GM12892 (cell line): ENCODE measurements at regions not wholly inside any gene's neighbourhood (a gene's known extent, or its start where the extent isn't known, plus 50 kb on each side); places are given as distances from the start of the nearest gene placed in this dataset.

Source experiments
- POLR2A ChIP-seq: IDR thresholded peaks from 2 replicates; pipeline ENCODE4 v1.6.1; 2011; ENCODE audit warnings: low read depth, low read length, control low read depth
- POLR2AphosphoS5 ChIP-seq: IDR thresholded peaks from 2 replicates; pipeline ENCODE4 v1.6.1; 2011; ENCODE audit warnings: low read depth, low read length, control low read depth
- TAF1 ChIP-seq: IDR thresholded peaks from 2 replicates; pipeline ENCODE4 v1.6.1; 2011; ENCODE audit warnings: low read depth, mild to moderate bottlenecking, control low read depth, low read length, borderline replicate concordance

DNA sequence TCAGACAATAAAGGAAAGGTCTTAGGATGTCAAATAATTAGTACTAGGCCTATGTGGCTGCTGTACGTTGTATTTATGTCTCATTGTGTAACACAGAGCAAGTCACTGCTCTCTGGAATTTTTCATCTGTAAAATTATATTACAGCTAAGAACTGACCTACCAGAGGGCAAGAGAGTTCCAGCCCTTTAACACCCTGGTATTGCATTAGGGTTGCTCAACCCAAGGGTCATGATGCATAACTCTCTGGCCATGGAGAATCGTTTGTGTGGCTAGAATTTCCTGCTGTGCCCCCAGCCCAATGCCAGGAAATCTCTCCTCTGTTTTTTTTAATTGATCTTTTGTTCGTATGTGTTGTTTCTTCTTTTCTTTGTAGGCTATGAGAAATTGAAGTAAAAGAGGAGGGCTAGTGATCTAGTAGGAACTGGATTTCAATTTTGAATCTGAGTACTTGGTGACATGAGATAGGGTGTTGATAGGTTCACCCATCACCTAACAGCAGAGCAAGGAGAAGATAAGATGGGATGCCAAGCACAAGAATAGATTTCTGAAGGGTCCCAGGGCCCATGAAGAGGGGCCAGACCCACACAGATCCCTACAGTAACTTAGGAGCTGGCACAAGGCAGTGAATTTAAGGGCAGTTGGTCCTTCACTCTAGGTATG, 571.2 kb upstream of the TNP1 start:
- TF ChIP-seq POLR2A: no peak
- no peak for TF ChIP-seq POLR2AphosphoS5
- TF ChIP-seq TAF1: no peak
